NCI-H82 treated with DMSO at 0.1 percent for 48 hours (cell line): ENCODE measurements at regions not wholly inside any gene's neighbourhood (a gene's known extent, or its start where the extent isn't known, plus 50 kb on each side); places are given as distances from the start of the nearest gene placed in this dataset.
"Not testable (repeated sequence)": the region's sequence is repeated elsewhere in the genome, so short reads cannot be mapped to it uniquely, and the experiment has no call there.

Experiments
- DNase-seq: peaks from one replicate; lab custom pipeline; 2025; ENCODE audit not compliant: unreplicated experiment; lab: John Stamatoyannopoulos, UW

GRCh38 chr21:15119486-15119885 is 54.7 kb upstream of the NRIP1 start:
- DNase-seq: no peak

GRCh38 chr21:15121097-15121654 is 56.4 kb upstream of the NRIP1 start:
- DNase-seq: no peak

- DNase-seq: no peak
These were observed 56.9 kb upstream of the NRIP1 start for GRCh38 chr21:15121655-15122120.

- DNase-seq: no peak
These were observed 57.4 kb upstream of the NRIP1 start for GRCh38 chr21:15122241-15122640.

- DNase-seq: no peak
These were observed 59.9 kb upstream of the NRIP1 start for GRCh38 chr21:15124731-15125130.

- DNase-seq: no peak
These were observed 62.1 kb upstream of the NRIP1 start for GRCh38 chr21:15126948-15127347.

- no peak for DNase-seq
These were observed 62.6 kb upstream of the NRIP1 start for GRCh38 chr21:15127437-15127836.

- no peak for DNase-seq
These were observed 63.5 kb upstream of the NRIP1 start for GRCh38 chr21:15128267-15128666.

GRCh38 chr21:15128714-15129113 is 63.9 kb upstream of the NRIP1 start:
- not testable (repeated sequence) for DNase-seq

GRCh38 chr21:15130326-15130725 is 65.5 kb upstream of the NRIP1 start:
- DNase-seq: no peak

- no peak for DNase-seq
These were observed 66.0 kb upstream of the NRIP1 start for GRCh38 chr21:15130751-15131150.

GRCh38 chr21:15132781-15133180 is 68.0 kb upstream of the NRIP1 start:
- no peak for DNase-seq

GRCh38 chr21:15134701-15135470 is 70.1 kb upstream of the NRIP1 start:
- no peak for DNase-seq

- DNase-seq: no peak
These were observed 71.2 kb upstream of the NRIP1 start for GRCh38 chr21:15135867-15136629.

- DNase-seq: peak; percentile 82
These were observed 73.7 kb upstream of the NRIP1 start for GRCh38 chr21:15138490-15138889.

GRCh38 chr21:15139898-15140297 is 75.1 kb upstream of the NRIP1 start:
- DNase-seq: no peak

GRCh38 chr21:15140321-15141019 is 75.7 kb upstream of the NRIP1 start:
- peak; percentile 11 for DNase-seq

- no peak for DNase-seq
These were observed 76.6 kb upstream of the NRIP1 start for GRCh38 chr21:15141261-15141970.

- no peak for DNase-seq
These were observed 79.2 kb upstream of the NRIP1 start for GRCh38 chr21:15144026-15144425.

GRCh38 chr21:15148437-15148836 is 83.6 kb upstream of the NRIP1 start:
- DNase-seq: no peak
